ENCODE measurements at regions not wholly inside any gene's neighbourhood (a gene's known extent, or its start where the extent isn't known, plus 50 kb on each side); places are given as distances from the start of the nearest gene placed in this dataset.

GRCh38 chr6:165721356-165721755 lies 58.3 kb upstream of the PDE10A start:
- no peak for DNase-seq (ENCODE audit: low spot score)

- DNase-seq (ENCODE audit: low spot score): peak; percentile 10
These were observed 55.5 kb upstream of the PDE10A start for GRCh38 chr6:165718491-165718891.

- peak; percentile 19 for DNase-seq (ENCODE audit: low spot score)
These were observed 54.9 kb upstream of the PDE10A start for GRCh38 chr6:165717732-165718465.

GRCh38 chr6:165716886-165717285 lies 53.8 kb upstream of the PDE10A start:
- DNase-seq (ENCODE audit: low spot score): no peak

GRCh38 chr6:165715428-165715827 lies 52.4 kb upstream of the PDE10A start:
- DNase-seq (ENCODE audit: low spot score): no peak

- no peak for DNase-seq (ENCODE audit: low spot score)
These were observed 51.9 kb upstream of the PDE10A start for GRCh38 chr6:165714907-165715306.

- no peak for DNase-seq (ENCODE audit: low spot score)
These were observed 50.9 kb upstream of the PDE10A start for GRCh38 chr6:165713845-165714466.

Data from H4 (cell line).